Ishikawa (cell line): ENCODE measurements at regions not wholly inside any gene's neighbourhood (a gene's known extent, or its start where the extent isn't known, plus 50 kb on each side); places are given as distances from the start of the nearest gene placed in this dataset.

Experiments used
- CEBPB ChIP-seq: IDR thresholded peaks from 2 replicates; pipeline ENCODE4 v1.6.1; 2012
- CREB1 ChIP-seq: IDR thresholded peaks from 2 replicates; pipeline ENCODE4 v1.6.1; 2012; ENCODE audit warnings: low read depth
- EP300 ChIP-seq: IDR thresholded peaks from 2 replicates; pipeline ENCODE4 v1.6.1; 2012; ENCODE audit warnings: borderline replicate concordance
- FOXM1 ChIP-seq: IDR thresholded peaks from 2 replicates; pipeline ENCODE4 v1.6.1; 2012; ENCODE audit warnings: low read depth, borderline replicate concordance
- NFIC ChIP-seq: IDR thresholded peaks from 2 replicates; pipeline ENCODE4 v1.6.1; 2012
- RAD21 ChIP-seq: IDR thresholded peaks from 2 replicates; pipeline ENCODE4 v1.6.1; 2012; ENCODE audit warnings: low read depth
- TAF1 ChIP-seq: IDR thresholded peaks from 2 replicates; pipeline ENCODE4 v1.6.1; 2012; ENCODE audit warnings: low read depth, mild to moderate bottlenecking
- TCF12 ChIP-seq: IDR thresholded peaks from 2 replicates; pipeline ENCODE4 v1.6.1; 2012; ENCODE audit warnings: low read depth
- TEAD4 ChIP-seq: IDR thresholded peaks from 2 replicates; pipeline ENCODE4 v1.6.1; 2012
- YY1 ChIP-seq: IDR thresholded peaks from 2 replicates; pipeline ENCODE4 v1.6.1; 2012; ENCODE audit warnings: low read depth
- ZBTB7A ChIP-seq: IDR thresholded peaks from 2 replicates; pipeline ENCODE4 v1.6.1; 2012; ENCODE audit warnings: low read depth
- TF ChIP-seq, protein P1 (sequence below): IDR thresholded peaks from 2 replicates; pipeline ENCODE4 v1.6.1; 2012; ENCODE audit warnings: low read depth, mild to moderate bottlenecking
- TF ChIP-seq, protein P2 (sequence below): IDR thresholded peaks from 2 replicates; pipeline ENCODE4 v1.6.1; 2012
- TF ChIP-seq, protein P3 (sequence below): IDR thresholded peaks from 2 replicates; pipeline ENCODE4 v1.6.1; 2012

DNA sequence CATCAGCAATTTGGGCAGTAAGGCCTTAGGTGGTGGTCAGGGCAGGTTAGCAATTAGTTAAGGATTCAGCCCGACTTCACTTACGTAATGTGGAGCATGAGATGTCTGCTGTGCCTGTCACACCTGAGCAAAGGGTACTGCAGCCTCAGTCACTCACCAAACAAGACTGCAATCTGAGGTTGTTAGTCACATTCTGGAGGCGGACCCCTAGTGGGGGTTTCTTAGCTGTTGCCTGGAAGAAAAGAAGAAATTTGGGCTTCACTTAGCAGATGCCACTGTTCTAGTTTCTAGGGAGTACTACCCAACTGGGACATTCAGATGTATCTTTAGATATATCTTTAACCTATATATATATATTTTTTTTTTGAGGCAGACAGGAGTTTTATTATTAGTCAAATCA is 529.9 kb downstream of the SLC4A3 start:
- TF ChIP-seq, protein P1, sequence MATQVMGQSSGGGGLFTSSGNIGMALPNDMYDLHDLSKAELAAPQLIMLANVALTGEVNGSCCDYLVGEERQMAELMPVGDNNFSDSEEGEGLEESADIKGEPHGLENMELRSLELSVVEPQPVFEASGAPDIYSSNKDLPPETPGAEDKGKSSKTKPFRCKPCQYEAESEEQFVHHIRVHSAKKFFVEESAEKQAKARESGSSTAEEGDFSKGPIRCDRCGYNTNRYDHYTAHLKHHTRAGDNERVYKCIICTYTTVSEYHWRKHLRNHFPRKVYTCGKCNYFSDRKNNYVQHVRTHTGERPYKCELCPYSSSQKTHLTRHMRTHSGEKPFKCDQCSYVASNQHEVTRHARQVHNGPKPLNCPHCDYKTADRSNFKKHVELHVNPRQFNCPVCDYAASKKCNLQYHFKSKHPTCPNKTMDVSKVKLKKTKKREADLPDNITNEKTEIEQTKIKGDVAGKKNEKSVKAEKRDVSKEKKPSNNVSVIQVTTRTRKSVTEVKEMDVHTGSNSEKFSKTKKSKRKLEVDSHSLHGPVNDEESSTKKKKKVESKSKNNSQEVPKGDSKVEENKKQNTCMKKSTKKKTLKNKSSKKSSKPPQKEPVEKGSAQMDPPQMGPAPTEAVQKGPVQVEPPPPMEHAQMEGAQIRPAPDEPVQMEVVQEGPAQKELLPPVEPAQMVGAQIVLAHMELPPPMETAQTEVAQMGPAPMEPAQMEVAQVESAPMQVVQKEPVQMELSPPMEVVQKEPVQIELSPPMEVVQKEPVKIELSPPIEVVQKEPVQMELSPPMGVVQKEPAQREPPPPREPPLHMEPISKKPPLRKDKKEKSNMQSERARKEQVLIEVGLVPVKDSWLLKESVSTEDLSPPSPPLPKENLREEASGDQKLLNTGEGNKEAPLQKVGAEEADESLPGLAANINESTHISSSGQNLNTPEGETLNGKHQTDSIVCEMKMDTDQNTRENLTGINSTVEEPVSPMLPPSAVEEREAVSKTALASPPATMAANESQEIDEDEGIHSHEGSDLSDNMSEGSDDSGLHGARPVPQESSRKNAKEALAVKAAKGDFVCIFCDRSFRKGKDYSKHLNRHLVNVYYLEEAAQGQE: no peak
- no peak for TF ChIP-seq TAF1
- no peak for TF ChIP-seq EP300
- no peak for TF ChIP-seq CREB1
- TF ChIP-seq RAD21: no peak
- TF ChIP-seq NFIC: no peak
- TF ChIP-seq, protein P2, sequence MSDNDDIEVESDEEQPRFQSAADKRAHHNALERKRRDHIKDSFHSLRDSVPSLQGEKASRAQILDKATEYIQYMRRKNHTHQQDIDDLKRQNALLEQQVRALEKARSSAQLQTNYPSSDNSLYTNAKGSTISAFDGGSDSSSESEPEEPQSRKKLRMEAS: no peak
- TF ChIP-seq YY1: no peak
- no peak for TF ChIP-seq FOXM1
- TF ChIP-seq ZBTB7A: no peak
- TF ChIP-seq TEAD4: no peak
- TF ChIP-seq CEBPB: no peak
- TF ChIP-seq, protein P3, sequence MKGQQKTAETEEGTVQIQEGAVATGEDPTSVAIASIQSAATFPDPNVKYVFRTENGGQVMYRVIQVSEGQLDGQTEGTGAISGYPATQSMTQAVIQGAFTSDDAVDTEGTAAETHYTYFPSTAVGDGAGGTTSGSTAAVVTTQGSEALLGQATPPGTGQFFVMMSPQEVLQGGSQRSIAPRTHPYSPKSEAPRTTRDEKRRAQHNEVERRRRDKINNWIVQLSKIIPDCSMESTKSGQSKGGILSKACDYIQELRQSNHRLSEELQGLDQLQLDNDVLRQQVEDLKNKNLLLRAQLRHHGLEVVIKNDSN: no peak
- TF ChIP-seq TCF12: no peak
